SK-N-SH (cell line): ENCODE measurements at regions not wholly inside any gene's neighbourhood (a gene's known extent, or its start where the extent isn't known, plus 50 kb on each side); places are given as distances from the start of the nearest gene placed in this dataset.
"Not testable (repeated sequence)": the region's sequence is repeated elsewhere in the genome, so short reads cannot be mapped to it uniquely, and the experiment has no call there.

Experiments used
- CTCF ChIP-seq: fragments of 200-600 bp; sonication (generic); IDR thresholded peaks from 2 replicates; pipeline ENCODE4 v1.6.1; 2017; ENCODE audit warnings: antibody characterized with exemption, mild to moderate bottlenecking, moderate library complexity
- MXI1 ChIP-seq: IDR thresholded peaks from 2 replicates; pipeline ENCODE4 v1.6.1; 2012; ENCODE audit warnings: mild to moderate bottlenecking, low read depth, low read length, improper control_type of control experiment
- POLR2AphosphoS5 ChIP-seq: IDR thresholded peaks from 2 replicates; pipeline ENCODE4 v1.6.1; 2012; ENCODE audit warnings: low read depth, low read length
- REST ChIP-seq: IDR thresholded peaks from 2 replicates; pipeline ENCODE4 v1.6.1; 2012; ENCODE audit warnings: mild to moderate bottlenecking, low read depth, low read length, moderate library complexity
- TCF12 ChIP-seq: IDR thresholded peaks from 2 replicates; pipeline ENCODE4 v1.4.0; 2012

DNA sequence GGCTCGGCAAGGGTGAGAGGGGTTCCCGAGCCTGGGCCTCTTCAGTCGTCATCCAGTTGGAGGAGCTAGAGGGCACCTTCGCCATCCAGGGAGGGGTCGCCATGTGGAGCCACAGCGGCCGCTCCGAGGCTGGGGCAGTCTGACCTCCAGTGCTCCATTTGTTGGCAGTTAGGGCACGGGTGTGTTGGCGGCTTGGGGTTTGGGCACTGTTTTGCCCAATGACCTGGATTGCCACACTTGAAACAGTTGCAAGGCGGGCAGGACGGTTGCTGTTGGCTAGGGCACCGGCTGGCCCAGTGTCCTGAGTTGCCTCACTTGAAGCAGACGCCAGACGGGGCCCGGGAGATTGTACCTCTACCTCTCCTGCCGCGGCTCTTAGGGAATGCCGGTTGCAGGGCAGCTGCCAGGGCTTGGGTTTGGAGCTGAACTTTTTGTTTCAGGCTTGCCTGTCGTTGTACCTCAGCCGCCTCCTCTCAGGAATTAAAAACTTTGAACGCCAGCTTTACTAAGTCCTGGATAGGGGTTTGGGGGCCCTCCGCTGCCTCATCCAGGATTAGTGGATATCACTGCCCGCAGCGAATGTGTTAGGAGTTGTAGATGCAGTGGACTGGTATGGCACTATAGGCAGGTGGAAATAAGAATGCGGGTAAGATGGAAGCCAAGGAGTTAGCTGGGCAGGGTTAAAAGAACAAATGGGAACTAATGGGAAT lies 639.9 kb upstream of the DPP6 start:
- not testable (repeated sequence) for TF ChIP-seq TCF12, MXI1, POLR2AphosphoS5, CTCF, REST
